Thyroid gland (tissue), 4 donors: ENCODE measurements at regions not wholly inside any gene's neighbourhood (a gene's known extent, or its start where the extent isn't known, plus 50 kb on each side); places are given as distances from the start of the nearest gene placed in this dataset.

ENCODE experiments used
- CTCF ChIP-seq, 6 experiments: fragments of 200-600 bp in 3 of 6; fragments of 450-650 bp in 3 of 6; sonication (generic) in 3 of 6; IDR thresholded peaks; one replicate each; pipeline ENCODE4 v1.5.1; 2016 to 2019; ENCODE audit warnings: antibody characterized with exemption in 6 of 6, mild to moderate bottlenecking in 2 of 6, inconsistent platforms in 1 of 6, moderate library complexity in 1 of 6
- POLR2A ChIP-seq, 2 donors: fragments of 450-650 bp; IDR thresholded peaks; one replicate each; pipeline ENCODE4 v1.6.1; 2017; ENCODE audit warnings: antibody characterized with exemption in 2 of 2, mild to moderate bottlenecking in 2 of 2, moderate library complexity in 1 of 2

- no peak for TF ChIP-seq CTCF (IDR thresholded peaks at IDR 0.05)
- no peak for TF ChIP-seq POLR2A (IDR thresholded peaks at IDR 0.05)
Measured at GRCh38 chr18:2338601-2339000, 232.7 kb downstream of the METTL4 start.
